RWPE2 (cell line): ENCODE measurements at regions not wholly inside any gene's neighbourhood (a gene's known extent, or its start where the extent isn't known, plus 50 kb on each side); places are given as distances from the start of the nearest gene placed in this dataset.

ENCODE experiments used
- ATAC-seq: fragments of 200-7000 bp; cut with Tn5 transposase; 3 replicates; pipeline ENCODE4 v1.9.1; 2021; ENCODE audit warnings: low read depth
- DNase-seq: peaks from one replicate; pipeline ENCODE4 v3.0.0-alpha.2; 2020; ENCODE audit warnings: low spot score
- H3K27ac ChIP-seq: fragments of 450-650 bp; 2 replicates; pipeline ENCODE4 v1.5.1; 2017; ENCODE audit warnings: mild to moderate bottlenecking; ENCODE audit not compliant: poor library complexity, severe bottlenecking
- H3K27me3 ChIP-seq: fragments of 250-450 bp; sonication (Bioruptor Pico); 2 replicates; pipeline ENCODE4 v1.5.1; 2021; ENCODE audit warnings: mild to moderate bottlenecking, moderate library complexity; ENCODE audit not compliant: insufficient read depth, poor library complexity, severe bottlenecking
- H3K36me3 ChIP-seq: fragments of 250-450 bp; sonication (Bioruptor Pico); 2 replicates; pipeline ENCODE4 v1.5.1; 2020; ENCODE audit warnings: low read depth, mild to moderate bottlenecking, moderate library complexity
- H3K4me1 ChIP-seq: fragments of 250-450 bp; sonication (Bioruptor Pico); 2 replicates; pipeline ENCODE4 v1.5.1; 2021; ENCODE audit warnings: mild to moderate bottlenecking, moderate library complexity; ENCODE audit not compliant: insufficient read depth, poor library complexity, severe bottlenecking
- H3K4me3 ChIP-seq: fragments of 250-450 bp; sonication (Bioruptor Pico); 2 replicates; pipeline ENCODE4 v1.5.1; 2021; ENCODE audit warnings: mild to moderate bottlenecking, moderate library complexity; ENCODE audit not compliant: severe bottlenecking
- H3K9me3 ChIP-seq: fragments of 250-450 bp; sonication (Bioruptor Pico); 2 replicates; pipeline ENCODE4 v1.5.1; 2021; ENCODE audit warnings: mild to moderate bottlenecking, moderate library complexity; ENCODE audit not compliant: severe bottlenecking
- TF ChIP-seq, protein P1 (sequence below): fragments of 450-650 bp; IDR thresholded peaks from one replicate; pipeline ENCODE4 v1.5.1; 2017; ENCODE audit warnings: mild to moderate bottlenecking, moderate library complexity; ENCODE audit not compliant: poor library complexity, severe bottlenecking

GRCh38 chr20:54981175-54981574, 505.8 kb downstream of the DOK5 start:
- H3K27ac ChIP-seq: no peak overlapping the region

DNA sequence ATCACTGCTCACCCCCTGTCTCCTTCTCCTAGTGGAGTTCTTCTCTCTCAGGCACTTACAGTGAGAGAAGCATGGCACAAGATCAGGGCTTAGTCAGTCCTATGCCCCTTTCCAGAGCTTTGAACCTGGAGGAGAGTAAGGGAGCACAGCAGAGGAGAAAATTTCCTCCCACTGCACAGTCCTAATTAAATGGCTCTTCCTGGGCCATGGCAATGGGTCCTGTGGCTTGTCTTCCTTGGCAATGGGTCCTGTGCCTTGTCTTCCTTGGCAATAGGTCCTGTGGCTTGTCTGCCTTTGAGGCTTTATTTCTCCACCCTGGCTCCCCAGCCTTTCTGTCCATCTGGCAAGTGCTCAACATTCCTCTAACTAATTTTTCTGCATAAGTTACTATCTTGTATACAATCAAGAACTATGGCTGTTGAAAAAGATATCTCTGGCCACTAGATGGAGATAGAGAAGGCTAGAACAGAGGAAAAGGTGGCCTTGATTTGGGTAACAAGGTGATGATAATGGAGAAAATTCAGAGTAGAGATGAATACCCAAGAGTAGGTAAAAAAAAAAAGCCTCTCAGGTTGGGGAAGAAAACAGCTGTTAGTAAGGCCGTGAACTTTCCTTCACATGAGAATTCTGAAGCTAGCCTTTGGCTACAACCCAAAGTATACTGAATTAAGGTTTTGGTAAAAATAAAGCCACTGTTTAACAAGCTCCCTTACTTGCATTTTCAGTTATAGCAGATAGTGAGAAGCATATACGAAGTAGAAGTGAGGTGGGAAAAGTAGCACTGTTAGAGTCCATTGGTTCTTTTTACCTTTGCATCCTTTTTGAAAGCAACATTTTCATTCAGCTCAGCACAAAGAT, 504.9 kb downstream of the DOK5 start:
- H3K4me1 ChIP-seq: no peaks in the 10 kb centered on the region
- H3K36me3 ChIP-seq: no peaks in the 10 kb centered on the region
- no peak overlapping the region for H3K27ac ChIP-seq
- ATAC-seq: peak; percentile 78
- no peak for DNase-seq
- H3K9me3 ChIP-seq: no peaks in the 10 kb centered on the region
- H3K4me3 ChIP-seq: no peak overlapping the region
- peaks cover 10% of the 10 kb centered on the region for H3K27me3 ChIP-seq
- TF ChIP-seq, protein P1, sequence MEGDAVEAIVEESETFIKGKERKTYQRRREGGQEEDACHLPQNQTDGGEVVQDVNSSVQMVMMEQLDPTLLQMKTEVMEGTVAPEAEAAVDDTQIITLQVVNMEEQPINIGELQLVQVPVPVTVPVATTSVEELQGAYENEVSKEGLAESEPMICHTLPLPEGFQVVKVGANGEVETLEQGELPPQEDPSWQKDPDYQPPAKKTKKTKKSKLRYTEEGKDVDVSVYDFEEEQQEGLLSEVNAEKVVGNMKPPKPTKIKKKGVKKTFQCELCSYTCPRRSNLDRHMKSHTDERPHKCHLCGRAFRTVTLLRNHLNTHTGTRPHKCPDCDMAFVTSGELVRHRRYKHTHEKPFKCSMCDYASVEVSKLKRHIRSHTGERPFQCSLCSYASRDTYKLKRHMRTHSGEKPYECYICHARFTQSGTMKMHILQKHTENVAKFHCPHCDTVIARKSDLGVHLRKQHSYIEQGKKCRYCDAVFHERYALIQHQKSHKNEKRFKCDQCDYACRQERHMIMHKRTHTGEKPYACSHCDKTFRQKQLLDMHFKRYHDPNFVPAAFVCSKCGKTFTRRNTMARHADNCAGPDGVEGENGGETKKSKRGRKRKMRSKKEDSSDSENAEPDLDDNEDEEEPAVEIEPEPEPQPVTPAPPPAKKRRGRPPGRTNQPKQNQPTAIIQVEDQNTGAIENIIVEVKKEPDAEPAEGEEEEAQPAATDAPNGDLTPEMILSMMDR: peak; percentile 97

More at GRCh38 chr20:54981175-54981574, 505.8 kb downstream of the DOK5 start:
- Histone ChIP-seq H3K9me3 (no peaks in the 10 kb centered on the region), H3K27me3 (peaks cover 16% of the 10 kb centered on the region), H3K4me3 (no peak overlapping the region), H3K4me1 (no peaks in the 10 kb centered on the region), H3K36me3 (no peaks in the 10 kb centered on the region)
- no peak for DNase-seq
- no peak for ATAC-seq
- TF ChIP-seq, protein P1: no peak

- DNase-seq: no peak
- Histone ChIP-seq H3K27me3 (peaks cover 10% of the 10 kb centered on the region), H3K27ac (no peak overlapping the region), H3K9me3 (no peaks in the 10 kb centered on the region), H3K4me1 (no peaks in the 10 kb centered on the region), H3K36me3 (no peaks in the 10 kb centered on the region), H3K4me3 (no peak overlapping the region)
- ATAC-seq: no peak
- TF ChIP-seq, protein P1: no peak
Measured at GRCh38 chr20:54950304-54950703, 474.9 kb downstream of the DOK5 start.

DNA sequence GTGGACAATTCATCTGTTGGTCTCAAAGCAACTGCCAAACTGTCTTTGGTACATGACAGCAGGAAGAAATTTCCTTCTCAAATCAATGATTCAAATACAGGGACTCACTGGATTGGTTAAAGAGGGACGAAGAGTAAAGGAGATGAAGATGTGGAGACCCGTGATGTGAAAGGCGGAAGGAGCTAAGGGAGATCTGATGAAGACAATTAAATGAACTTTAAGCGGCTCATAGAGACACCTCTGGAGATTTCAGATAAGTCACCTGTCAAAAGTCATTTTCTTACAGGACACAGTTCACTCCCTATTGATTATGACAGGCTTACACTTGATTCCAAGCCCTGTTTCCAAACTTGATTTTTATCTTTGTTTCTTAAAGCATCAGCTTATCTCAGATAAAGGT, 466.3 kb downstream of the DOK5 start:
- TF ChIP-seq, protein P1: no peak
- no peak overlapping the region for H3K4me3 ChIP-seq
- no peak overlapping the region for H3K27ac ChIP-seq
- no peaks in the 10 kb centered on the region for H3K9me3 ChIP-seq
- H3K36me3 ChIP-seq: no peaks in the 10 kb centered on the region
- peaks cover 4% of the 10 kb centered on the region for H3K27me3 ChIP-seq
- H3K4me1 ChIP-seq: no peaks in the 10 kb centered on the region
- no peak for DNase-seq
- ATAC-seq: 0 out of 3 replicates have a peak, but pooled peaks have one; percentile 10

- no peaks in the 10 kb centered on the region for H3K4me1 ChIP-seq
- H3K36me3 ChIP-seq: no peaks in the 10 kb centered on the region
- peaks cover 7% of the 10 kb centered on the region for H3K27me3 ChIP-seq
- ATAC-seq: no peak
- TF ChIP-seq, protein P1: no peak
- H3K4me3 ChIP-seq: no peak overlapping the region
- H3K9me3 ChIP-seq: no peaks in the 10 kb centered on the region
- H3K27ac ChIP-seq: no peak overlapping the region
- DNase-seq: no peak
Measured at GRCh38 chr20:54940522-54940921, 465.1 kb downstream of the DOK5 start.
